NCI-H146 (cell line): ENCODE measurements at regions not wholly inside any gene's neighbourhood (a gene's known extent, or its start where the extent isn't known, plus 50 kb on each side); places are given as distances from the start of the nearest gene placed in this dataset.

ENCODE experiments used
- DNase-seq: peaks from one replicate; lab custom pipeline; 2025; lab: John Stamatoyannopoulos, UW

DNA sequence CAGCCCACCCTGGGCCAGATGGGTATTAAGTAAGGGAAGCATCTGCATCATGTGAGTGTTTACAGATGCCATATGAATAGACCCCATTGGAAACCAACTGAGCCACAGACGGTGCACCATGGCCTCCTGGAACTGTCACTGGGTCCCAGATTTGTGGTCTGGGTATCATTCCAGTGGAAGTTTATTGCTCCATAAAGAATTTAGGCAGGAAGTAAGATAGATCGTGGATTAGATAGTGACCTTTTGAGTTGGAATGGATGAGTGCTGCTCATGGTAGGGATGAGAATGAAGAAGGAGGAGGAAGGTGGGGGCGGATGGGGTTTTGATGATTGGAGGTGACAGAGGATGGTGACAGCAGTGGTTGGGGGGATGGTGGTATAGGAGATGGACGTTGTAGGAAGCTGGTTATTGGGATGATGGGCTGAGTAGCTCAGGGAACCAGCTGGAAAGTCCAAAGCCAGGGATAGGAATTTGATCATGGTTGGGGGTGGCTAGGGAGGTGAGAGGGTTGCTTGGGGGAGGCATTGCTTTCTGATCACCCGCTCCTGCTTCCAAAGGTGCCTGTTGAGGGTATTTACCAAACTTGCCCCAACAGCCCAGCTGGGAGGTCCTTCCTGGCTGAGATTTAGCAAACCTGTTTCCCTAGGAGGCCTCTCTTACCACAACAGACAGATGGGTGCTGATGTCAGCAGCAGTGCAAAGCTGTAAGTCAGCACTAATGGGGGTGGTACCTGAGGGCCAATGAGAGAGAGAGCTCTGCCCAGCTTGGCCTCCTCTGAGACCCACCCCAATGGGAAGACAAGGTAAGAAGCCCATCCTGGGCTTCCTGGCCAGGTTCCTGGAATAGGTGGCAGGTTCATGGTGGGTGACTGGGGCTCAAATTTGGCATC is 78.0 kb downstream of the VEGFA start:
- no peak for DNase-seq

DNA sequence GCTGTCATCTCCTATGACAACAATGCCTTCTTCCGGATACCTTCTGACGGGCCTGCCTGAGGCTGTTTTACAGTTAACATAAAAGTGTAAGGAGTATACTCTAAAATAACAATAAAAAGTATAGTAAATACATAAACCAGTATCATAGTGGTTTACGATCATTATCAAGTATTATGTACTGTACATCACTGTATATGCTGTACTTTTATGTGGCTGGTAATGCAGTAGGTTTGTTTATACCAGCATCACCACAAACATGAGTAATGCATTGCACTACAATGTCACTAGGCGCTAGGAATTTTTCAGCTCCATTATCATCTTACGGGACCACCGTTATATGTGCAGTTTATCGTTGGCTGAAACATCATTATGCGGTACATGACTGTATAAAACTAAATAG is 76.5 kb downstream of the VEGFA start:
- no peak for DNase-seq

DNA sequence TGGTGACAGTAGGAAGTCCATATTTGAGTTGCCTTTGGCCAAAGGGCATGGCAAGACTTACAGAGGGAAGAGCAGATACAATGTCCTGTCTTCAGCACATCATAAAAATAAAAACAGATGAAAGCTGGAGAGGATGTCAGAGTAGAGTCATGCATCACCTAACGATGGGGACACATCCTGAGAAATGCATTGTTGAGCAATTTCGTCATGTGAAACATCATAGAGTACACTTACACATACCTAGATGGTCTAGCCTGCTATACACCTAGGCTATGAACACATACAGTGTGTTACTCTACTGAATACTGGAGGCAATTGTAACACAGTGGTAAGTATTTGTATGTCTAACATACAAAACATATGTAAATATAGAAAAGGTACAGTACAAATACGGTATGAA is 75.6 kb downstream of the VEGFA start:
- no peak for DNase-seq

DNA sequence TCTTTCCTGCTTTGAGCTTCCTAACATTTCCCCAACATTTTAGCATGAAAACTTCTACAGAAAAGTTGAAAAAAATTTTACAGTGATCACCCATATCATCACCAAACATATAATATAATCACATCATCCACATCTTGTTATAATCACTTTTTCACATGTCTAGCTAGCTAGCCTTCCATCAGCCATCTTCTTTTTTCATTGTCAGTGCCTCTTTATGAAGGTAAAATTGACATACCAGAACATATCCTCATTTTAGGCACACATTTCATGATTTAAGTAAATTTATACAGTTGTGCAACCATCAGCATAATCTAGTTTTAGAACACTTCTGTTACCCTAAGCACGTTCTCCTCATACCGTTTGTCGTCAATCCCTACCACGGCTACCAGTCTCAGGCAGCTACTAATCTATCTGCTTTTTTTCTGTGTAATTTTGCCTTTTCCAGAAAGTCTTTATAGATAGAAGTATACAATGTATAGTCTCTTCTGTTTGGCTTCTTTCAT is 73.7 kb downstream of the VEGFA start:
- DNase-seq, result no peak

DNA sequence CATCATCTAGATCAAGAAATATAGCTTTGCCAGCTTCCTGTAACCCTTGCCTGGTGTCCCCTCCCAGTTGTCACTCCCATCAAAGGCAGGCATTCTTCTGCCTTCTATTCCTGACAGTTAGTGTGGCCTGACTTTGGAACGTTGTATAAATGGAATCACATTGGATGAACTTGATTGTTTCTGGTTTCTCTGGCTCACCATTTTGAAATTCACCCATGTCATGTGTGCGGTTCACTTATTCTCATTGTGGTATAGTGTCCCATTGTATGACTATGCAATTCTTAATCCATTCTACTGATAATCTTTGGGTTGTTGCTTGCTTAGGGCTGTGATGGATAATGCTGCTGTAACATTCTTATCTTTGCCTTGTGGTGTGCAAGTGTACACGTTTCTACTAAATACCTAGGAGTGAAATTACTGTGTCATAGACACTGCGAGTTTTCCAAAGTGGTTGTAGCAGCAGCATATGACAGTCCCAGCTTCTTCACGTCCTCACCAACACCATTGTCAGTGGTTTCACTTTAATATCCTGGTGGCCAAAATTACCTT is 73.2 kb downstream of the VEGFA start:
- DNase-seq, result no peak

DNA sequence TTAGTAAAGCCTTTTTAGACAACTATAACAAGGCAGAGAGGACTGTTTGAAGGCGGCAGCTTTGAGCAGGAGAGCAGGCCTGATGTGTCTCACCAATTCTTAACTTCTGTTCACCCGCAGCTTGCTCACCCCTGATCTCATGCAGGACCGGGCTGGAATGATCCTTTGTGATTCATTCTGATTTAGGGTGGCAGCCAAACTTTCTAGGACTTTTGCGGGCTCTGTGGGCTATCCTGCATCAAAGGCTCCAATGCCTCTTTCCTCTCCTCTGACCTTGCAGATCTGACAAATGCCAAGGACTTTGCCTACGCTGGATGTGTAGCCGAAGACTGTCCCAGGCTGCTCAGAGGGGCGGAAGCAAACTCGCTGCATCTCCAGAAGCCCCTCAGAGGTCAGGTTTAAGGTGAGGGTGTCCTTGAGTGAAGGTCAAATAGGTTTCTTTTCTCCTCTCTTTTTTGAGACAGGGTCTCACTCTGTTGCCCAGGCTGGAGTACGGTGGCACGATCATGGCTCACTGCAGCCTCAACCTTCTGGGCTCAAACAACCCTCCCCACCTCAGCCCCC is 72.3 kb downstream of the VEGFA start:
- no peak for DNase-seq

DNA sequence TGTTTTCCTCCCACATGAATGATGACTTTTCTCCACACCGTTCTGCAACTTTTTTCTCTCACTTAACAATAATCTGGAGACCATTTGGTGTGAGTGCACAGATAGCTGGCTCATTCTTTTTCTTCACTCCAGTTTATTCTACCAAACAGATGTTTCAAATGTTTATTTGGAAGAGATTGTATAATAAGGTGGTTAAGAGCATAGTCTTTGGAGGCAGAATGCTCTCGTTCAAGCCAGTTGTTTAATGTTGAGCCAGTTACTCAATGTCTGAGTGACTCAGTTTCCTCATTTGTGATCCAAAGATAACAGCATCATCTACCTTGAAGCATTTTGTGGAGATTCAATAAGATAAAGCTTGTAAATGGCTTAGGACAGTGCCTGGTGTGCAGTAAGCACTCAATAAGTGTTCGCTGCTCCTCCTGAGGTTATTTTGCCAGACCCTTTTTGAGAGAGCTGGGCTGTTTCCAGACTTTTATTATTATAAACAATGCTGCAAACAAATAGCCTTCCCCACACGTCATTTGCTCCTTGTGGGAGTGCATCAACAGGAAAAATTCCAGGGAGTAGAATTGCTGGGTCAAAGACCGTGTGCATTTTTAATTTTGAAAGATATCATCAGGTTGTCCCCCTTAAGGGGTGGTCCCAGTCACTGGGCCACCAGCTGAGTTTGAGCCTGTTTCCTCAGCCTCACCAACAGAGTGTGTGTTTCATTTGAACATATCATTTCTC is 70.6 kb downstream of the VEGFA start:
- no peak for DNase-seq

DNA sequence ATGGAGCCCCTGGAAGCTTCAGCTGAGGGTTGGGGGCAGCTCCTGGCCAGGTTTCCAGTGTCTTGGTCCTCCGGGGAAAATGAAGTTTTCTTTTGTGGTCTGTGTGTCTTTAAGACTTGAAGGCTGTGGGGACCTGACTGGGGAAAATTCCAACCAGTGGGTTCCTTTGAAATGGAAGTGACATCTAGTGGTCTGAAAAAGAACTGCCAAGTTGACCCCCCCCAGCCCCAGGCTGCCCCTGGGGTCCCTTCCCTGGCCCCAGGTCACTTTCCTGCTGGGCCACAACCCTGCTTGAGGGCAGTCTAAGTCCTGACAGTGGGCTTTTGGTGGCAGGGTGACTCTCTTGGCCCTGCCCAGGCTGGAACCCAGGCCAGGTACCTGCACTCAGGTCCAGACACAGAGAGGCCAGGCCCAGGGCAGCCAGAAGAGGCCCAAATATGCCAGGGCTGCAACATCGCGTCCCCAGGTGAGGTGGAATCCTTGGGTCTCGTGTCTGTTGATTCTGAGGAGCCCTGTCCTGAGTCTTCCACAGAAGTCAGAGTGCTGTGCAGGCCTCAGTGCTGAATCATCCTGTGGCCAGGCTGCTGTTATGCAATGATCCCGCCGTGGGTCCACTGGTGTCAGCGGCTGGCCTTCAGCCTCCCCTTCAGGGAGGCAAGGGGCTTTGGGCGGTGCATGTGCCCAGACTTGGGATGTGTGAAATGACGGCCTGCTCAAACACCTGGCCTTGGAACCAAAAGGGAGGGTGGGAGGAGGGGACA is 68.4 kb downstream of the VEGFA start:
- DNase-seq, result peak; percentile 58

DNA sequence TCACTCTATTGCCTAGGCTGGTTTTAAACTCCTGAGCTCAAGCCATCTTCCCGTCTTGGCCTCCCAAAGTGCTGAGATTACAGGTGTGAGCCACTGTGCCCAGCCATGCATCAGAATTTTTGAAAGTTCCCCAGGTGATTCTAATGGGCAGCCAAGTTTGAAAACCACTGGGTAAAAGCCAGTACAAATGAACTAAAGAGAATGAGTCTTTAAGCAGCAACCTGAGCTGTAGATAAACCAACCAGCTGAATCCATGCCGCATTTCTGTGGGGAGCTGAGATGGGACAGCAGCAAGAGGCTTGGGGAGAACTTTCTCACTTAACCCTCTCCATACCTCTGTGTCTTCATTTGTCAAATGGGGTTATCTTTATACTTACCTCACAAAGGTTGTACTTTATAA is 67.5 kb downstream of the VEGFA start:
- no peak for DNase-seq

DNA sequence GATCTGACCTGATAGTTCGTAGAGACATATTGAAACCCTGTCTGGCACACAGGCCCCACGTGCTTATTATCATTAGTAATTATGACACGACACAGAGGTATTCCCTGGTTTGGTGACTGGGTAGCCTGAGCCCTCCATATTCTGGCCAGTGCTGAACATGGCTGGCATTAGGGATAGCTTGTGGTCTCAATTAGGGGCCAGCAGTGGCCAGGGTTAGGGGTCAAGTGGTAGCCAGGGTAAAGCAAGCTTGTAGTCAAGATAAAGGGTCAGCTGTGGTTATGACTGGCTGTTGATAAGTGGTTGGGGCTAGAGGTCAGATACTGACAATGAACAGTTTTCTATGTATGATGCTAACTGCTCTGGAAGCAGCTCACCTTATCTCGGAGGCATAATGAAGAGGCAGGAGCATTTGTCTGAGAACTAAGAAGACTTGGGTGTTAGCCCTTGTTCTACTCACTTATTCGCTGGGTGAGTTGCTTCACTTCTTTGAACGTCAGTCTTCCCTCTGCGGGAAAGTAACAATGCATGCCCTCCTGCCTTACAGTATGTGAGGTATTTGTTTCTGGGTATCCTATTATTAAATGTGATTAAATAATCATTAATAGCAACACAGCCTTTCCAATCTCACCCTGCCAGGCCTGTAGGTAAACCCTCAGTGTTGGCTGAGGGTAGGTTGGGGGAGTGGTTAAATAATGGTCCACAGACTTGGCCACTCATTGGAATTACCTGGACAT is 66.7 kb downstream of the VEGFA start:
- no peak for DNase-seq
